ENCODE measurements at regions not wholly inside any gene's neighbourhood (a gene's known extent, or its start where the extent isn't known, plus 50 kb on each side); places are given as distances from the start of the nearest gene placed in this dataset.

GRCh38 chr13:87057807-87058520 is 613.2 kb upstream of the SLITRK5 start:
- no peak overlapping the region for H3K4me3 ChIP-seq
- ATAC-seq (ENCODE audit: insufficient read depth, low FRiP score) (no peak), DNase-seq (peak in 2 of 3 donors; percentile 19 to 25)
- H3K27ac ChIP-seq (ENCODE audit: low read depth in 1 of 2, low read length in 1 of 2), result no peak overlapping the region
- H3K9me3 ChIP-seq (ENCODE audit: control insufficient read depth in 4 of 4, insufficient read depth in 3 of 4, low read length in 3 of 4), result no peaks in the 10 kb centered on the region
- TF ChIP-seq CTCF (IDR thresholded peaks at IDR 0.05; ENCODE audit: control extremely low read depth, extremely low read depth), result no peak
- H3K9ac ChIP-seq (ENCODE audit: insufficient read depth in 1 of 2, low read length in 2 of 2), result no peak overlapping the region
- WGBS, 2 donors, result 56 to 57% methylated on average over 3 of the region's 3 CpGs
- no peaks in the 10 kb centered on the region for H3K4me1 ChIP-seq (ENCODE audit: control insufficient read depth in 5 of 5, insufficient read depth in 5 of 5, low read length in 5 of 5)
- H3K36me3 ChIP-seq (ENCODE audit: control insufficient read depth in 4 of 4, insufficient read depth in 4 of 4, low read length in 4 of 4), result no peaks in the 10 kb centered on the region
- H3K27me3 ChIP-seq (ENCODE audit: control insufficient read depth in 3 of 3, insufficient read depth in 3 of 3, low read length in 2 of 3), result no peaks in the 10 kb centered on the region

DNA sequence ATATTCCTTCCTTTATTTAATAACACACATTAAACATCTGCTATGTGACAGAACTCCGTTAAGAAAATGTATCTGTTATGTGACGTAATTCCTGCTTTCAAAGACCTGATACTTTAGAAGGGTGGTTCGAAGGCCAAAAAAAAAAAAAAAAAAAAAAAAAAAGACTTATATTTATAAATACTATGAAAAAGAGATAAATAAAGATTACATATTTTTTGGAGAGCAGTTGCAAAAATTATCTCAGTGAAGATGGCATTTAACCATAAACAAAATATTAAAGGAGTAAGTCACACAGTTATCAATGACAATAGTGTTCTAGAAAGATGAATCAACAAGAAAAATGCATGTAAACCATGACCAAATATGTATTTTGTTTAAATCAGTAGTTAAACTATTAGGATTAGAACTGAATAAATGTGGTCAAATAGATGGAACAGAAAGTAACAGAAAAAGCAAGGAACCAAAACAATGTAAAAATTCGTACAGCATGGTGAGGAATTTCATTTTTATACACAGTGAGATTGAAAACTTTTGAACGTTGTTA is 612.3 kb upstream of the SLITRK5 start:
- H3K4me1 ChIP-seq (ENCODE audit: control insufficient read depth in 5 of 5, insufficient read depth in 5 of 5, low read length in 5 of 5), result no peaks in the 10 kb centered on the region
- no peaks in the 10 kb centered on the region for H3K9me3 ChIP-seq (ENCODE audit: control insufficient read depth in 4 of 4, insufficient read depth in 3 of 4, low read length in 3 of 4)
- DNase-seq (no peak), ATAC-seq (ENCODE audit: insufficient read depth, low FRiP score) (no peak)
- whole genome bisulfite sequencing, 2 donors, result 62 to 64% methylated on average over 5 of the region's 5 CpGs
- no peak overlapping the region for H3K9ac ChIP-seq (ENCODE audit: insufficient read depth in 1 of 2, low read length in 2 of 2)
- no peak overlapping the region for H3K27ac ChIP-seq (ENCODE audit: low read depth in 1 of 2, low read length in 1 of 2)
- no peak overlapping the region for H3K4me3 ChIP-seq
- no peaks in the 10 kb centered on the region for H3K36me3 ChIP-seq (ENCODE audit: control insufficient read depth in 4 of 4, insufficient read depth in 4 of 4, low read length in 4 of 4)
- no peaks in the 10 kb centered on the region for H3K27me3 ChIP-seq (ENCODE audit: control insufficient read depth in 3 of 3, insufficient read depth in 3 of 3, low read length in 2 of 3)
- no peak for TF ChIP-seq CTCF (IDR thresholded peaks at IDR 0.05; ENCODE audit: control extremely low read depth, extremely low read depth)

GRCh38 chr13:87078947-87079795 is 592.0 kb upstream of the SLITRK5 start:
- ATAC-seq (ENCODE audit: insufficient read depth, low FRiP score) (no peak), DNase-seq (no peak)
- Histone ChIP-seq H3K9ac (ENCODE audit: insufficient read depth in 1 of 2, low read length in 2 of 2) (no peak overlapping the region), H3K4me3 (no peak overlapping the region), H3K27ac (ENCODE audit: low read depth in 1 of 2, low read length in 1 of 2) (no peak overlapping the region), H3K4me1 (ENCODE audit: control insufficient read depth in 5 of 5, insufficient read depth in 5 of 5, low read length in 5 of 5) (no peaks in the 10 kb centered on the region), H3K36me3 (ENCODE audit: control insufficient read depth in 4 of 4, insufficient read depth in 4 of 4, low read length in 4 of 4) (no peaks in the 10 kb centered on the region), H3K27me3 (ENCODE audit: control insufficient read depth in 3 of 3, insufficient read depth in 3 of 3, low read length in 2 of 3) (no peaks in the 10 kb centered on the region), H3K9me3 (ENCODE audit: control insufficient read depth in 4 of 4, insufficient read depth in 3 of 4, low read length in 3 of 4) (no peaks in the 10 kb centered on the region)
- no peak for TF ChIP-seq CTCF (IDR thresholded peaks at IDR 0.05; ENCODE audit: control extremely low read depth, extremely low read depth)
- 94 to 96% methylated on average over 28 to 34 of the region's 34 CpGs for WGBS, 2 donors
